Testis (tissue), 2 donors: ENCODE measurements at regions not wholly inside any gene's neighbourhood (a gene's known extent, or its start where the extent isn't known, plus 50 kb on each side); places are given as distances from the start of the nearest gene placed in this dataset.

ENCODE experiments used
- CTCF ChIP-seq, 3 experiments: fragments of 450-650 bp in 2 of 3; fragments of 200-600 bp in 1 of 3; sonication (generic) in 1 of 3; IDR thresholded peaks; one replicate each; pipeline ENCODE4 v1.5.1; 2016 to 2019; ENCODE audit warnings: antibody characterized with exemption in 3 of 3, mild to moderate bottlenecking in 2 of 3, moderate library complexity in 1 of 3
- POLR2A ChIP-seq: fragments of 450-650 bp; IDR thresholded peaks from one replicate; pipeline ENCODE4 v1.6.1; 2017; ENCODE audit warnings: antibody characterized with exemption, mild to moderate bottlenecking, moderate library complexity

GRCh38 chr7:131654668-131655326 lies 98.4 kb upstream of the PODXL start:
- TF ChIP-seq CTCF (IDR thresholded peaks at IDR 0.05) (peak; percentile 94 to 96 (median 95)), POLR2A (no peak)
